Colonic mucosa (tissue), 4 donors: ENCODE measurements at regions not wholly inside any gene's neighbourhood (a gene's known extent, or its start where the extent isn't known, plus 50 kb on each side); places are given as distances from the start of the nearest gene placed in this dataset.

ENCODE experiments used
- DNase-seq: peaks from one replicate; pipeline ENCODE4 v3.0.0-alpha.2; 2020
- H3K27ac ChIP-seq: fragments of 200-600 bp; one replicate; pipeline ENCODE4 v1.8.0; 2021
- H3K27me3 ChIP-seq: fragments of 200-600 bp; one replicate; pipeline ENCODE4 v1.8.0; 2021
- H3K36me3 ChIP-seq: fragments of 200-600 bp; one replicate; pipeline ENCODE4 v1.8.0; 2021
- H3K4me1 ChIP-seq: fragments of 200-600 bp; one replicate; pipeline ENCODE4 v1.8.0; 2021; ENCODE audit warnings: mild to moderate bottlenecking
- H3K4me3 ChIP-seq: fragments of 200-600 bp; one replicate; pipeline ENCODE4 v1.8.0; 2021
- H3K9ac ChIP-seq, 2 donors: one replicate each; pipeline ENCODE4 v1.7.0; 2013; ENCODE audit warnings: control low read depth in 2 of 2, low read depth in 2 of 2, low read length in 2 of 2
- H3K9me3 ChIP-seq: fragments of 200-600 bp; one replicate; pipeline ENCODE4 v1.8.0; 2021
- intact Hi-C: fragments of 100-400 bp; cut with DNase I; formaldehyde crosslinking; loops from one replicate; pipeline ENCODE4 v1.14.1; 2022
- TF ChIP-seq, protein P1 (sequence below): fragments of 200-600 bp; IDR thresholded peaks from one replicate; pipeline ENCODE4 v1.8.0; 2022; ENCODE audit warnings: antibody characterized with exemption, mild to moderate bottlenecking
- donor health status: healthy.
- donor health status: DM: no; HTN: no; CAD: no.
- donor health status: DM: no; HTN: no; CAD: no.

DNA sequence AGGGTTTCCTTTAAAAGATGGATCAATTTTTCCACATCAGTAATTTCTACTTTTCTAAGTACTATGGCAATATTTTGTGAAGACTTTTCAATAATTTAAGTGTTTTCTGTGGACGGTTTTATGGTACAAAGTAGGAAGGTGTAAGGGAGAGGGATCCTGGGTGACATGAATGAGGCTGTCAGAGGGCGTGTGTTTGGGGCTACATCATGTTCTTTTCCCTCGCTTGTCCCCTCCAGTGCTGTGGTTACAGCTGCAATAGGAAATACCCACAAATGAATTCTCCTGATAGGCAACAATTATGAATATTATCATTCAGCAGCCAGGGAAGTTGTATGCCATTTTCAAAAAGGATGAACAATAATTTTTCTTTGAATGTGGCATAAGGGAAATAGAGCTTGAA, 83.8 kb downstream of the CAVIN4 start:
- no peak overlapping the region for H3K4me3 ChIP-seq
- TF ChIP-seq, protein P1, sequence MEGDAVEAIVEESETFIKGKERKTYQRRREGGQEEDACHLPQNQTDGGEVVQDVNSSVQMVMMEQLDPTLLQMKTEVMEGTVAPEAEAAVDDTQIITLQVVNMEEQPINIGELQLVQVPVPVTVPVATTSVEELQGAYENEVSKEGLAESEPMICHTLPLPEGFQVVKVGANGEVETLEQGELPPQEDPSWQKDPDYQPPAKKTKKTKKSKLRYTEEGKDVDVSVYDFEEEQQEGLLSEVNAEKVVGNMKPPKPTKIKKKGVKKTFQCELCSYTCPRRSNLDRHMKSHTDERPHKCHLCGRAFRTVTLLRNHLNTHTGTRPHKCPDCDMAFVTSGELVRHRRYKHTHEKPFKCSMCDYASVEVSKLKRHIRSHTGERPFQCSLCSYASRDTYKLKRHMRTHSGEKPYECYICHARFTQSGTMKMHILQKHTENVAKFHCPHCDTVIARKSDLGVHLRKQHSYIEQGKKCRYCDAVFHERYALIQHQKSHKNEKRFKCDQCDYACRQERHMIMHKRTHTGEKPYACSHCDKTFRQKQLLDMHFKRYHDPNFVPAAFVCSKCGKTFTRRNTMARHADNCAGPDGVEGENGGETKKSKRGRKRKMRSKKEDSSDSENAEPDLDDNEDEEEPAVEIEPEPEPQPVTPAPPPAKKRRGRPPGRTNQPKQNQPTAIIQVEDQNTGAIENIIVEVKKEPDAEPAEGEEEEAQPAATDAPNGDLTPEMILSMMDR = no peak
- no peaks in the 10 kb centered on the region for H3K36me3 ChIP-seq
- H3K4me1 ChIP-seq = no peaks in the 10 kb centered on the region
- H3K27me3 ChIP-seq = no peaks in the 10 kb centered on the region
- H3K9me3 ChIP-seq = no peaks in the 10 kb centered on the region
- H3K27ac ChIP-seq = no peak overlapping the region
- H3K9ac ChIP-seq = no peak overlapping the region
- intact Hi-C loops = no loop called here
- no peak for DNase-seq

DNA sequence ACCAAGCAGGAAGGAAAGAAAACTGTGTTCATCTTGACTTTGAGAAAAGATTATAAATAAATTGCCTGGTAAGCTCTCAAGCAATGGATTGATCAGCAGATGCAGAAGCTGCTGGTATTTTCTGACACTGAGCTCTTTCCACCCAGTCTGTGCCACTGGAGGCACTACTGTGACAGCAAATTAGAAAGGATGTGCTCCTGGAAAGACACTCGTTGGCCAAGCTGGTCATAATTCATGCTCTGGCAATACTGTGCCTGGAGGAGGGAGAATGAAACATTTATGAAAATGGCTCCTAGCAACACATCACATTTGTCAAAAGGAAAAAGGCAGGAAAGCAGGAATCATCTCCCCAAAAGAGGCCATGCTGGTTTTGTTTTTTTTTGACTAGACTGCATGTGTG, 84.2 kb downstream of the CAVIN4 start:
- TF ChIP-seq, protein P1 = no peak
- Histone ChIP-seq H3K27ac (no peak overlapping the region), H3K36me3 (no peaks in the 10 kb centered on the region), H3K4me1 (no peaks in the 10 kb centered on the region), H3K9ac (no peak overlapping the region), H3K4me3 (no peak overlapping the region), H3K27me3 (no peaks in the 10 kb centered on the region), H3K9me3 (no peaks in the 10 kb centered on the region)
- no peak for DNase-seq
- intact Hi-C loops = no loop called here

DNA sequence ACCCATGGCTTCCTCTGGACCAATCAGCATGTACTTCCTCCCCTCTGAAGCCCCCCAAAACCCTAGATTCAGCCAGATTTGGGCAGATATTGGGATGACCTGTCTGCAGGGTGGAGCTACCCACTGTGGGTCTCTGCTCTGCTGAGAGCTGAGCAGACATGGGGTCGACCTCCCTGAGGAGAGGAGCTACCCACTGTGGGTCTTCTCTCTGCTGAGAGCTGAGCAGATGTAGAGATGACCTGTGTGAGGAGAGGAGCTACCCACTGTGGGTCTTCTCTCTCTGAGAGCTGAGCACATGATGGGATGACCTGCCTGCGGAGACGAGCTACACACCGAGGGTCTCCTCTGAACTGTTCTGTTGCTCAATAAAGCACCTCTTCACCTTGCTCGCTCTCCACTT, 89.6 kb downstream of the CAVIN4 start:
- Histone ChIP-seq H3K27ac (no peak overlapping the region), H3K36me3 (no peaks in the 10 kb centered on the region), H3K27me3 (no peaks in the 10 kb centered on the region), H3K9ac (no peak overlapping the region), H3K4me1 (no peaks in the 10 kb centered on the region), H3K4me3 (no peak overlapping the region), H3K9me3 (no peaks in the 10 kb centered on the region)
- intact Hi-C loops = no loop called here
- TF ChIP-seq, protein P1 = no peak
- no peak for DNase-seq

DNA sequence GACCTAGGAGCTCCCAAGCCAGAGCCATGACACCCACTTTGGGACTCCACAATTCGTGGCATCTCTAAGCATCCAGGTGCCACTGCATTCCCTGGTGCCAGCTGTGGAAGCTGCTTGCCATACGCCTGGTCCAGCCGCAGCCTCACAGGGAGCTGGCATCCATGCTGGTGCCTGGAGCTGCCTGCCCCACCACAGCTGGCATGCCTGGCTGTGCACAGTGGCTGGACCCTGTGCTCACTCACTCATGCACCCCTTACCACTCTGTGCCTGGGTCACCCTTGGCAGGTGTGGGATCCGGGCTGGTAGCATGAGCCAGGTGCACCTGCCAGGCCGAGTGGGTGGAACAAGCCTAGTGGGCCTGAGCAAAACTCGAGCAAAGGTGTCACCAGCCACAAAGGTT, 90.1 kb downstream of the CAVIN4 start:
- intact Hi-C loops = no loop called here
- Histone ChIP-seq H3K9me3 (no peaks in the 10 kb centered on the region), H3K9ac (no peak overlapping the region), H3K4me1 (no peaks in the 10 kb centered on the region), H3K27ac (no peak overlapping the region), H3K4me3 (no peak overlapping the region), H3K36me3 (no peaks in the 10 kb centered on the region), H3K27me3 (no peaks in the 10 kb centered on the region)
- TF ChIP-seq, protein P1 = no peak
- no peak for DNase-seq

DNA sequence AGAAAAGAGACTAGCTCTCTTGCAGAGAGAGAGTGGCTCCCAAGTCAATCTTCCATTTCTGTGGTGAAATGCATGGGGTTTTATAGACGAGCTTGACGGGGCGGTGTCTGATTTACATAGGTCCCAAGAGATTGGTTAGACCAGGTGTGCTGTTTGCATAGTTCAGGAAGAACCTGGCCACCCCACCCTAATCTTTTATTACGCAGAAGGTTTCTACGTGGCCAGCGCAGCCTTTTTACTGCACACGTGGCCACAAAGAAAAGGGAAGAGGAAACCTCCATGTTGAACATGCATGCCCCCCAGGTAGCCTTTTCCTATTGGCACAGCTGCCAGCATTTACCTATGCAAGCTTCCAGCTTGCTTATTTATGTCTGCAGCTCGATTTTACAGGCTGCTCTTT, 92.1 kb downstream of the CAVIN4 start:
- no peaks in the 10 kb centered on the region for H3K4me1 ChIP-seq
- no peaks in the 10 kb centered on the region for H3K36me3 ChIP-seq
- TF ChIP-seq, protein P1 = no peak
- intact Hi-C loops = no loop called here
- H3K27ac ChIP-seq = no peak overlapping the region
- DNase-seq = no peak
- H3K27me3 ChIP-seq = no peaks in the 10 kb centered on the region
- H3K9me3 ChIP-seq = no peaks in the 10 kb centered on the region
- H3K4me3 ChIP-seq = no peak overlapping the region
- H3K9ac ChIP-seq = no peak overlapping the region

DNA sequence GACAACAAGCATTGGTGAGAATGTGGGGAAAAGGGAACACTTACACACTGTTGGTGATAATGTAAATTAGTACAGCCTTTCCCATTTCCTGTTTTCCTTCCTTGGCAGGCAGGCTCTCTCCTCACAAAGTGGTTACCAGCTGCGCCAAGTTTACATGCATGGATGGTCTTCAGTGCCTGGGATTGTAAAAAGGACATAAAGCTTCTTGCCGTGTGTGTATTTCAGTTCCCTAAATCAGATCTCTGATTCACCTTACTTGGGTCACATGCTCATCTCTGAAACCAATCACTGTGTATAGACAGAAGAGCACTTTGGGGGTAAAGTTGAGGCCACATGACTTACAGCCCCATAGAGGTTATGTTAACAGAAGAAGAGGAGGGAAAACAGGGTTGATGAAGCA, 92.8 kb downstream of the CAVIN4 start:
- Histone ChIP-seq H3K27ac (no peak overlapping the region), H3K4me3 (no peak overlapping the region), H3K9me3 (no peaks in the 10 kb centered on the region), H3K9ac (no peak overlapping the region), H3K36me3 (no peaks in the 10 kb centered on the region), H3K4me1 (no peaks in the 10 kb centered on the region), H3K27me3 (no peaks in the 10 kb centered on the region)
- intact Hi-C loops = no loop called here
- no peak for DNase-seq
- TF ChIP-seq, protein P1 = no peak
